GM23338 (cell line): ENCODE measurements at regions not wholly inside any gene's neighbourhood (a gene's known extent, or its start where the extent isn't known, plus 50 kb on each side); places are given as distances from the start of the nearest gene placed in this dataset.

ENCODE experiments used
- ATAC-seq: fragments of 200-7000 bp; cut with Tn5 transposase; 3 replicates; pipeline ENCODE4 v1.9.1; 2020
- DNase-seq: peaks from one replicate; pipeline ENCODE4 v3.0.0-alpha.2; 2015; ENCODE audit warnings: low spot score
- H2AFZ ChIP-seq: fragments of 200-600 bp; sonication (generic); 2 replicates; pipeline ENCODE4 v1.8.0; 2016; ENCODE audit warnings: antibody characterized with exemption, mild to moderate bottlenecking, moderate library complexity
- H3F3A ChIP-seq: fragments of 200-600 bp; sonication (generic); replicated peaks from 2 replicates; pipeline ENCODE4 v1.8.0; 2017; ENCODE audit warnings: antibody characterized with exemption, mixed run types, low read depth
- H3K27ac ChIP-seq: fragments of 200-600 bp; sonication (generic); 2 replicates; pipeline ENCODE4 v1.6.1; 2016; ENCODE audit warnings: low read depth
- H3K27me3 ChIP-seq: fragments of 200-600 bp; sonication (generic); 2 replicates; pipeline ENCODE4 v1.8.0; 2016; ENCODE audit warnings: mild to moderate bottlenecking, mixed run types, moderate library complexity; ENCODE audit not compliant: insufficient read depth
- H3K36me3 ChIP-seq: fragments of 200-600 bp; sonication (generic); 2 replicates; pipeline ENCODE4 v1.8.0; 2016; ENCODE audit warnings: mild to moderate bottlenecking; ENCODE audit not compliant: insufficient read depth
- H3K4me1 ChIP-seq: fragments of 200-600 bp; sonication (generic); 2 replicates; pipeline ENCODE4 v1.8.0; 2016; ENCODE audit warnings: mild to moderate bottlenecking, moderate library complexity; ENCODE audit not compliant: insufficient read depth
- H3K4me2 ChIP-seq: fragments of 200-600 bp; sonication (generic); 2 replicates; pipeline ENCODE4 v1.7.1; 2017; ENCODE audit warnings: mixed run types
- H3K4me3 ChIP-seq: fragments of 200-600 bp; sonication (generic); 2 replicates; pipeline ENCODE4 v1.6.1; 2016; ENCODE audit warnings: mixed run types
- H3K79me2 ChIP-seq: fragments of 200-600 bp; sonication (generic); replicated peaks from 2 replicates; pipeline ENCODE4 v1.8.0; 2017; ENCODE audit warnings: mild to moderate bottlenecking; ENCODE audit not compliant: insufficient read depth
- H3K9me2 ChIP-seq: fragments of 200-600 bp; sonication (generic); 2 replicates; pipeline ENCODE4 v1.8.0; 2017; ENCODE audit not compliant: insufficient read depth
- H4K20me1 ChIP-seq: fragments of 200-600 bp; sonication (generic); replicated peaks from 2 replicates; pipeline ENCODE4 v1.8.0; 2017; ENCODE audit warnings: mild to moderate bottlenecking; ENCODE audit not compliant: insufficient read depth
- H3K27ac Mint-ChIP-seq: 2 replicates; pipeline ENCODE4 v1.8.0; 2020; ENCODE audit warnings: inconsistent platforms, mild to moderate bottlenecking, moderate library complexity, mixed read lengths
- H3K27me3 Mint-ChIP-seq: 3 replicates; pipeline ENCODE4 v1.8.0; 2022; ENCODE audit warnings: low read depth, mild to moderate bottlenecking, moderate library complexity, mixed read lengths, inconsistent platforms; ENCODE audit not compliant: insufficient read depth, poor library complexity
- H3K36me3 Mint-ChIP-seq: 3 replicates; pipeline ENCODE4 v1.8.0; 2021; ENCODE audit warnings: low read depth, mild to moderate bottlenecking, inconsistent platforms, moderate library complexity, mixed read lengths
- H3K4me1 Mint-ChIP-seq: 3 replicates; pipeline ENCODE4 v1.8.0; 2020; ENCODE audit warnings: mild to moderate bottlenecking, inconsistent platforms, mixed read lengths
- H3K4me3 Mint-ChIP-seq: 3 replicates; pipeline ENCODE4 v1.8.0; 2021; ENCODE audit warnings: moderate library complexity, mild to moderate bottlenecking, inconsistent platforms, mixed read lengths
- H3K9me3 Mint-ChIP-seq: 3 replicates; pipeline ENCODE4 v1.8.0; 2020; ENCODE audit warnings: moderate library complexity, mild to moderate bottlenecking, inconsistent platforms, mixed read lengths
- CTCF ChIP-seq, 2 experiments: fragments of 200-600 bp in 1 of 2; sonication (generic) in 1 of 2; conservative IDR thresholded peaks; 2 replicates each; pipeline versions ENCODE4 v1.5.1 to v1.6.1; 2016 to 2017; ENCODE audit warnings: antibody characterized with exemption in 2 of 2, low read depth in 2 of 2, mild to moderate bottlenecking in 2 of 2, moderate library complexity in 1 of 2
- EZH2 ChIP-seq: fragments of 200-600 bp; sonication (generic); IDR thresholded peaks from one replicate; pipeline ENCODE4 v1.8.0; 2017; ENCODE audit warnings: antibody characterized with exemption, mild to moderate bottlenecking, low read depth; ENCODE audit not compliant: unreplicated experiment
- STAT1 ChIP-seq: IDR thresholded peaks from one replicate; pipeline ENCODE4 v1.6.1; 2016; ENCODE audit warnings: antibody characterized with exemption; ENCODE audit not compliant: unreplicated experiment
- ZNF114 ChIP-seq: fragments of 250-450 bp; sonication (Bioruptor Pico); IDR thresholded peaks from 2 replicates; pipeline ENCODE4 v1.5.0; 2020; ENCODE audit warnings: mild to moderate bottlenecking, moderate library complexity

GRCh38 chr6:164756142-164756541, 553.3 kb downstream of the C6orf118 start:
- H3K79me2 ChIP-seq: no peaks in the 10 kb centered on the region
- no peak for ATAC-seq
- no peak overlapping the region for H3K4me3 Mint-ChIP-seq
- no peaks in the 10 kb centered on the region; the same call in 1 of the 2 replicates for H3K9me2 ChIP-seq
- no peaks in the 10 kb centered on the region for H3K27me3 Mint-ChIP-seq
- no peak overlapping the region for H3K27ac ChIP-seq
- H3K4me1 Mint-ChIP-seq: peaks cover 5% of the 10 kb centered on the region; the same call in 2 of the 3 replicates
- H3K4me1 ChIP-seq: no peaks in the 10 kb centered on the region
- no peaks in the 10 kb centered on the region for H3K36me3 ChIP-seq
- H3K27ac Mint-ChIP-seq: no peak overlapping the region; the same call in 1 of the 2 replicates
- no peak overlapping the region for H2AFZ ChIP-seq
- no peaks in the 10 kb centered on the region for H4K20me1 ChIP-seq
- no peaks in the 10 kb centered on the region for H3K9me3 Mint-ChIP-seq
- H3F3A ChIP-seq: no peaks in the 10 kb centered on the region
- H3K4me3 ChIP-seq: no peak overlapping the region
- H3K4me2 ChIP-seq: no peak overlapping the region
- H3K36me3 Mint-ChIP-seq: peaks cover 6% of the 10 kb centered on the region; the same call in 2 of the 3 replicates
- TF ChIP-seq EZH2: no peak
- H3K27me3 ChIP-seq: no peaks in the 10 kb centered on the region
- no peak for DNase-seq

GRCh38 chr6:164753517-164753916, 555.9 kb downstream of the C6orf118 start:
- H3K79me2 ChIP-seq: no peaks in the 10 kb centered on the region
- no peak overlapping the region for H3K27ac ChIP-seq
- no peak for TF ChIP-seq ZNF114
- DNase-seq: no peak
- no peaks in the 10 kb centered on the region for H3F3A ChIP-seq
- H3K36me3 ChIP-seq: no peaks in the 10 kb centered on the region
- no peaks in the 10 kb centered on the region; the same call in 1 of the 2 replicates for H3K9me2 ChIP-seq
- H3K4me2 ChIP-seq: no peak overlapping the region
- H3K27me3 ChIP-seq: no peaks in the 10 kb centered on the region
- ATAC-seq: no peak
- no peaks in the 10 kb centered on the region for H3K4me1 ChIP-seq
- H3K4me3 ChIP-seq: no peak overlapping the region
- peaks cover 5% of the 10 kb centered on the region; the same call in 2 of the 3 replicates for H3K4me1 Mint-ChIP-seq
- H4K20me1 ChIP-seq: no peaks in the 10 kb centered on the region
- no peak overlapping the region for H2AFZ ChIP-seq
- peaks cover under 1% of the 10 kb centered on the region; the same call in 2 of the 3 replicates for H3K9me3 Mint-ChIP-seq
- no peak overlapping the region for H3K4me3 Mint-ChIP-seq
- H3K27me3 Mint-ChIP-seq: no peaks in the 10 kb centered on the region
- no peak overlapping the region for H3K27ac Mint-ChIP-seq
- H3K36me3 Mint-ChIP-seq: 0 out of 3 replicates have a peak, but pooled peaks cover under 1% of the 10 kb centered on the region

GRCh38 chr6:164751395-164751794, 558.0 kb downstream of the C6orf118 start:
- Histone ChIP-seq H3K36me3 (no peaks in the 10 kb centered on the region), H2AFZ (peak overlapping the region; percentile 7; the same call in 1 of the 2 replicates), H3K27ac (no peak overlapping the region), H3K27me3 (no peaks in the 10 kb centered on the region), H3K4me3 (no peak overlapping the region), H3K4me2 (no peak overlapping the region), H3K9me2 (peaks cover under 1% of the 10 kb centered on the region; the same call in 1 of the 2 replicates), H3K4me1 (no peaks in the 10 kb centered on the region), H3K79me2 (no peaks in the 10 kb centered on the region), H3F3A (no peaks in the 10 kb centered on the region), H4K20me1 (no peaks in the 10 kb centered on the region)
- H3K4me3 Mint-ChIP-seq: no peak overlapping the region
- peaks cover 8% of the 10 kb centered on the region; the same call in 1 of the 3 replicates for H3K36me3 Mint-ChIP-seq
- DNase-seq (no peak), ATAC-seq (no peak)
- no peaks in the 10 kb centered on the region for H3K27me3 Mint-ChIP-seq
- no peak overlapping the region for H3K27ac Mint-ChIP-seq
- no peak for TF ChIP-seq CTCF (conservative IDR thresholded peaks at IDR 0.05; ENCODE audit: low read depth in 2 of 2)
- TF ChIP-seq STAT1: no peak
- H3K9me3 Mint-ChIP-seq: peaks cover 12% of the 10 kb centered on the region
- peaks cover 3% of the 10 kb centered on the region; the same call in 2 of the 3 replicates for H3K4me1 Mint-ChIP-seq
